ENCODE measurements at regions not wholly inside any gene's neighbourhood (a gene's known extent, or its start where the extent isn't known, plus 50 kb on each side); places are given as distances from the start of the nearest gene placed in this dataset.

DNA sequence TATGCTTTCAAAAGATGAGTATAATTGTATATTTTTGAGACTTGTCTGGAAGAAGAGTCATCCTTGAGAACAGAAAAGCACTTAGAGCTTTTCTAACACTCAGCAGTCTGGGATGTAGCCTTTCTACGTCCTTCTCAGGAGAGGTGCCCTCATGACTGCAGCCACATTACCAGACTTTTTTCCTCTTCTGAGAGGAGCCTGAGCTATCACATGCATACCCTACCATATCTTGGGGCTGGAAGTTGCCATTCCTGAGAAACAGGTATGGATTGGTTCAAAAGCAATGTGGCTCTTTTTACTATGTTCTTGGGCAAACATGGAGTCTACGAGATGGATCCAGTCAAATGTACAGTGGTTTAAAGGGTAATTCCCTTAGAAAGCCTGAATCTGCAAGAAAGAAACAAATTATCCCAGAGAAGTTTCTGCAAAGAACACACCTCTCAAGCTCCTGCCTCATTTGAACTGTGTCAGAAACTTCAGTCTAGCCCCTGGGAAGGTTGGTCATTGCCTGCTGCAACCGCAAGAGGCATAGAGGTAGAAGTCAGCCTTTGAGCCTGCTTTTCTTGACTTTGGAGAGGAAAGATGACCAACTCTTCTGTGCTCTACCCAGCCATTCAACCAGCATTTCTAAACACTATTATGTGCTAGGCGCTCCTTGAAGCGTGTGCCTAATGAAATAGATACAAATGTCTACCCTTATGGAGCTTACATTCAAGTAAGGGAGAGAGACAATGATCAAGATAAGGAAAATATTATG is 401.9 kb upstream of the ACTBL2 start:
- Histone ChIP-seq H4K20me1 (ENCODE audit: insufficient read depth, poor library complexity, severe bottlenecking) (no peaks in the 10 kb centered on the region), H3K9me3 (ENCODE audit: low read depth) (no peaks in the 10 kb centered on the region), H3K4me3 (no peak overlapping the region), H3K79me2 (no peaks in the 10 kb centered on the region), H3K36me3 (replicated peaks; ENCODE audit: insufficient read depth, low read depth) (no peaks in the 10 kb centered on the region), H3K4me2 (no peak overlapping the region), H3K27me3 (no peaks in the 10 kb centered on the region), H3K4me1 (ENCODE audit: insufficient read depth) (peaks cover 3% of the 10 kb centered on the region), H3K27ac (no peak overlapping the region), H2AFZ (no peak overlapping the region), H3K9me2 (replicated peaks; ENCODE audit: insufficient read depth) (no peaks in the 10 kb centered on the region)
- TF ChIP-seq EZH2 (IDR thresholded peaks at IDR 0.05; ENCODE audit: borderline replicate concordance) (no peak), EZH2phosphoT487 (IDR thresholded peaks at IDR 0.05; ENCODE audit: low read depth, severe bottlenecking, unreplicated experiment) (no peak)
- TF ChIP-seq, protein P1, sequence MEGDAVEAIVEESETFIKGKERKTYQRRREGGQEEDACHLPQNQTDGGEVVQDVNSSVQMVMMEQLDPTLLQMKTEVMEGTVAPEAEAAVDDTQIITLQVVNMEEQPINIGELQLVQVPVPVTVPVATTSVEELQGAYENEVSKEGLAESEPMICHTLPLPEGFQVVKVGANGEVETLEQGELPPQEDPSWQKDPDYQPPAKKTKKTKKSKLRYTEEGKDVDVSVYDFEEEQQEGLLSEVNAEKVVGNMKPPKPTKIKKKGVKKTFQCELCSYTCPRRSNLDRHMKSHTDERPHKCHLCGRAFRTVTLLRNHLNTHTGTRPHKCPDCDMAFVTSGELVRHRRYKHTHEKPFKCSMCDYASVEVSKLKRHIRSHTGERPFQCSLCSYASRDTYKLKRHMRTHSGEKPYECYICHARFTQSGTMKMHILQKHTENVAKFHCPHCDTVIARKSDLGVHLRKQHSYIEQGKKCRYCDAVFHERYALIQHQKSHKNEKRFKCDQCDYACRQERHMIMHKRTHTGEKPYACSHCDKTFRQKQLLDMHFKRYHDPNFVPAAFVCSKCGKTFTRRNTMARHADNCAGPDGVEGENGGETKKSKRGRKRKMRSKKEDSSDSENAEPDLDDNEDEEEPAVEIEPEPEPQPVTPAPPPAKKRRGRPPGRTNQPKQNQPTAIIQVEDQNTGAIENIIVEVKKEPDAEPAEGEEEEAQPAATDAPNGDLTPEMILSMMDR (IDR thresholded peaks at IDR 0.05; ENCODE audit: poor library complexity), result no peak
- WGBS (ENCODE audit: low lambda C conversion rate, missing lambda C conversion rate), result 92% methylated on average over 5 of the region's 5 CpGs
- DNase-seq (ENCODE audit: low spot score), result no peak

DNA sequence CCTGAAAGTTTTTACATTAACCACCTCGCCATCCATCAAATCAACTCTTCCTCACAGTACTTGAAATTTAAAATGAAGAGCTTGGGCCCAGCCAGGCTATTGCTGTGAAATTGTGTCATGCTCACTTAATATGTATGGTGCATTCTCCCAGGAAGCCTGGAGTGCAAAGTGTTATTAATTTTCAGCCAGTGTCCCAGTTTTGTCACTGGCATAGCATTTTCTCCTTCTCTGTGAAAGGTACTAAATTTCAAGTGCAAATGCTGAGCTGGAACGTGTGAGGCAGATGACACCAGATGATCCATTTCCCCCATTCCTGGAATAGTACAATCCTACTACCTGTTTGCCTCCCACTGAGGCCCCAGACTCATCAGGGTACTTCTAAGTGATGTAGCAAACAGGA is 397.6 kb upstream of the ACTBL2 start:
- TF ChIP-seq, protein P1 (IDR thresholded peaks at IDR 0.05; ENCODE audit: poor library complexity), result no peak
- TF ChIP-seq EZH2phosphoT487 (IDR thresholded peaks at IDR 0.05; ENCODE audit: low read depth, severe bottlenecking, unreplicated experiment), result no peak
- no peak for TF ChIP-seq EZH2 (IDR thresholded peaks at IDR 0.05; ENCODE audit: borderline replicate concordance)
- H3K9me3 ChIP-seq (ENCODE audit: low read depth), result no peaks in the 10 kb centered on the region
- no peaks in the 10 kb centered on the region for H4K20me1 ChIP-seq (ENCODE audit: insufficient read depth, poor library complexity, severe bottlenecking)
- no peaks in the 10 kb centered on the region for H3K4me1 ChIP-seq (ENCODE audit: insufficient read depth)
- no peak overlapping the region for H3K4me3 ChIP-seq
- H3K9me2 ChIP-seq (replicated peaks; ENCODE audit: insufficient read depth), result no peaks in the 10 kb centered on the region
- H2AFZ ChIP-seq, result no peak overlapping the region
- H3K27ac ChIP-seq, result no peak overlapping the region
- no peaks in the 10 kb centered on the region for H3K27me3 ChIP-seq
- no peak overlapping the region for H3K4me2 ChIP-seq
- H3K36me3 ChIP-seq (replicated peaks; ENCODE audit: insufficient read depth, low read depth), result no peaks in the 10 kb centered on the region
- DNase-seq (ENCODE audit: low spot score), result no peak
- 39% methylated on average over 2 of the region's 2 CpGs for WGBS (ENCODE audit: low lambda C conversion rate, missing lambda C conversion rate)
- H3K79me2 ChIP-seq, result no peaks in the 10 kb centered on the region

DNA sequence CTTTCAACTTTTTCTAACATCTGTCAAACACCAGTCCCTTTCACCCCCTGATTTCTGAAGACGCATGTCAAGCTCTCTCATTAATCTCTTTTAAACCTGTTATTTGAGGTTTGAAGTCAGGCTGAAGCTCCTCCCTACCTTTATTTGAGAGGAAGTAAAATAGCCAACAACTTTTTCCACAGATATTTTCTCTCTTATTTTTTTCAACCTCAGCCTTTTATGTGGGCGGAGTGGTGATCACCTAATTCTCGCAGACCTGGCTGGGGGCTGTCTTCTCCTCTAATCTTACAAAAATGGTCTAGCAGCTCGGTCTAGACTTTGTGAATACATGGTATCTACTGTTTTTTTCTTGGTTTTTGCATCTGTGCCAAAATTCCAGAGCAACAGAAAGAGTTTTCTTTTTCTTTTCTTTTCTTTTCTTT is 395.7 kb upstream of the ACTBL2 start:
- no peaks in the 10 kb centered on the region for H3K27me3 ChIP-seq
- H3K9me3 ChIP-seq (ENCODE audit: low read depth), result no peaks in the 10 kb centered on the region
- H3K79me2 ChIP-seq, result no peaks in the 10 kb centered on the region
- no peak overlapping the region for H3K4me2 ChIP-seq
- no peaks in the 10 kb centered on the region for H3K4me1 ChIP-seq (ENCODE audit: insufficient read depth)
- H3K36me3 ChIP-seq (replicated peaks; ENCODE audit: insufficient read depth, low read depth), result no peaks in the 10 kb centered on the region
- no peak overlapping the region for H3K4me3 ChIP-seq
- DNase-seq (ENCODE audit: low spot score), result no peak
- no peaks in the 10 kb centered on the region for H4K20me1 ChIP-seq (ENCODE audit: insufficient read depth, poor library complexity, severe bottlenecking)
- H3K27ac ChIP-seq, result no peak overlapping the region
- TF ChIP-seq EZH2phosphoT487 (IDR thresholded peaks at IDR 0.05; ENCODE audit: low read depth, severe bottlenecking, unreplicated experiment) (no peak), EZH2 (IDR thresholded peaks at IDR 0.05; ENCODE audit: borderline replicate concordance) (no peak)
- TF ChIP-seq, protein P1 (IDR thresholded peaks at IDR 0.05; ENCODE audit: poor library complexity), result no peak
- WGBS (ENCODE audit: low lambda C conversion rate, missing lambda C conversion rate), result 80% methylated on average over 4 of the region's 4 CpGs
- no peak overlapping the region for H2AFZ ChIP-seq
- no peaks in the 10 kb centered on the region for H3K9me2 ChIP-seq (replicated peaks; ENCODE audit: insufficient read depth)

Data from hepatocyte (in vitro differentiated cells).